ENCODE measurements at regions not wholly inside any gene's neighbourhood (a gene's known extent, or its start where the extent isn't known, plus 50 kb on each side); places are given as distances from the start of the nearest gene placed in this dataset.

GRCh38 chr1:190667914-190668313 is 190.2 kb upstream of the BRINP3 start:
- ATAC-seq: no peak
- TF ChIP-seq CSRNP3 (CRISPR knock-in tag; IDR thresholded peaks at IDR 0.05): no peak
- no peak for TF ChIP-seq TOX (CRISPR knock-in tag; IDR thresholded peaks at IDR 0.05; ENCODE audit: borderline replicate concordance)
- no peak for TF ChIP-seq GLIS3 (CRISPR knock-in tag; IDR thresholded peaks at IDR 0.05)
- TF ChIP-seq RARB (CRISPR knock-in tag; IDR thresholded peaks at IDR 0.05): no peak
- TF ChIP-seq, protein P1, sequence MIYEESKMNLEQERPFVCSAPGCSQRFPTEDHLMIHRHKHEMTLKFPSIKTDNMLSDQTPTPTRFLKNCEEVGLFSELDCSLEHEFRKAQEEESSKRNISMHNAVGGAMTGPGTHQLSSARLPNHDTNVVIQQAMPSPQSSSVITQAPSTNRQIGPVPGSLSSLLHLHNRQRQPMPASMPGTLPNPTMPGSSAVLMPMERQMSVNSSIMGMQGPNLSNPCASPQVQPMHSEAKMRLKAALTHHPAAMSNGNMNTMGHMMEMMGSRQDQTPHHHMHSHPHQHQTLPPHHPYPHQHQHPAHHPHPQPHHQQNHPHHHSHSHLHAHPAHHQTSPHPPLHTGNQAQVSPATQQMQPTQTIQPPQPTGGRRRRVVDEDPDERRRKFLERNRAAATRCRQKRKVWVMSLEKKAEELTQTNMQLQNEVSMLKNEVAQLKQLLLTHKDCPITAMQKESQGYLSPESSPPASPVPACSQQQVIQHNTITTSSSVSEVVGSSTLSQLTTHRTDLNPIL (CRISPR knock-in tag; IDR thresholded peaks at IDR 0.05; ENCODE audit: low read depth): no peak
- no peak for TF ChIP-seq TCF4 (CRISPR knock-in tag; IDR thresholded peaks at IDR 0.05; ENCODE audit: borderline replicate concordance)
- TF ChIP-seq ISL1 (CRISPR knock-in tag; IDR thresholded peaks at IDR 0.05): no peak
- no peak for TF ChIP-seq ZNF70 (CRISPR knock-in tag; IDR thresholded peaks at IDR 0.05)
- no peak for TF ChIP-seq BACH2 (CRISPR knock-in tag; IDR thresholded peaks at IDR 0.05; ENCODE audit: borderline replicate concordance)
- TF ChIP-seq ZNF8 (CRISPR knock-in tag; IDR thresholded peaks at IDR 0.05): no peak
- no peak for TF ChIP-seq PATZ1 (CRISPR knock-in tag; IDR thresholded peaks at IDR 0.05; ENCODE audit: borderline replicate concordance)
- no peak for TF ChIP-seq ZC3H10 (CRISPR knock-in tag; IDR thresholded peaks at IDR 0.05)
- TF ChIP-seq OSR1 (CRISPR knock-in tag; IDR thresholded peaks at IDR 0.05): no peak
- no peak for TF ChIP-seq ARNTL (CRISPR knock-in tag; IDR thresholded peaks at IDR 0.05; ENCODE audit: borderline replicate concordance, low read depth)
- TF ChIP-seq CSDC2 (CRISPR knock-in tag; IDR thresholded peaks at IDR 0.05): no peak
- TF ChIP-seq ZNF565 (CRISPR knock-in tag; conservative IDR thresholded peaks at IDR 0.05; ENCODE audit: low read depth): no peak
- no peak for TF ChIP-seq ZFP30 (CRISPR knock-in tag; IDR thresholded peaks at IDR 0.05)
- no peak for TF ChIP-seq PPARA (CRISPR knock-in tag; IDR thresholded peaks at IDR 0.05; ENCODE audit: borderline replicate concordance)

DNA sequence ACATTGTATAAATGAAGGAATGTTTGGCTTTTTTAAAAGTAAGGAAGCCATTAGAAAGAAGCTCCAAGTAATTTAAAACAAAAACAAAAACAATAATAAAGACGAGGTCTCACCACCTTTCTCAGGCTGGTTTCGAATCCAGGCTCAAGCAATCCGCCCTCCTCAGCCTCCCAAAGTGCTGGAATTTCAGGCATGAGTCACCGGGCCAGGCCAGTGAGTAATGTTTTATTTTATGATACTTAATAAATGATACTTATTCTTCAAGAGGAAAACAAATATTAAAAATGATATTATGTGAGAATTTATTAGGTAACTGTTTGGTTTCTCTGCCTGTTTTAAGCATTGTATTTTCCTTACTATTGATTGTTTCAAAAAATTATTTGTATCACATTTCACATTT is 201.4 kb upstream of the BRINP3 start:
- TF ChIP-seq RARB (CRISPR knock-in tag; IDR thresholded peaks at IDR 0.05): no peak
- ATAC-seq: peak; percentile 93

DNA sequence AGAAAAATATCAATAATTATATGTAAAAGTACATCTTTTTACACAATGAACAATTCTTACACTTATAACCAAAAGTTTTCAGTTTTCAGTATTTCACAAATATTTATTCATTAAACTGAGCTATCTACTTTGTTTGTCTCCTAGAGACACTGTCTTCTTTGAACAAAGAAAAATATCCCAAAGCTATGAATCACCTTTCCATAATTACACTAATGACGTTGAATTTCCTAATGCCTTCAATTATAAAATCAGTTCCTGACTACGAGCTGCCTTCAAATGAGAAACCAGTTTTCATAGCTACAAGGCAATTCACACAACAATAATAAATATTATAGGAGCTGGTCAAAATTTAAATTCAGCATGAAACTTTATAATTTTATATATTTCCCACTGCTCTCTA is 201.8 kb upstream of the BRINP3 start:
- TF ChIP-seq RARB (CRISPR knock-in tag; IDR thresholded peaks at IDR 0.05) (no peak), ZNF8 (CRISPR knock-in tag; IDR thresholded peaks at IDR 0.05) (no peak), ZC3H10 (CRISPR knock-in tag; IDR thresholded peaks at IDR 0.05) (0 out of 2 replicates have a peak, but pooled peaks have one; percentile 28), PATZ1 (CRISPR knock-in tag; IDR thresholded peaks at IDR 0.05; ENCODE audit: borderline replicate concordance) (no peak)
- peak; percentile 64 for ATAC-seq

DNA sequence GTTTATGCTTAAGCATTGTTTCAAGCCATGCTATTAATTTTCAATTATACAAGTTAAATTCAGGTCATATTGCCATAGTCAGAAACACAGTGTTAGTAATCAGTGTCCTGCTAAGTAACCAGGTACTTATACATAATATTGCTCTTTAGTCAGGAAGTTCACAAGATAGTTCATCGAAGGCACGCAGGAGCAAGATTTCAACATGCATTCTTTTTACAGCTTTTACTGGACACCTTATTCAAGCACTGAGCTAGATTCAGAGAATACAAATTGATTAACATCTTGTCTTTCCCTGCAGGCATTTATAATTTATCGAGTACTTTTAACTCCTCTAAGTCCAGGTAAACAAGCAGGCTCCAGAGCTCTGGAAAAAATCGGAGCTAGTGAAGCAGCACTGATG is 202.3 kb upstream of the BRINP3 start:
- ATAC-seq: 0 out of 3 replicates have a peak, but pooled peaks have one; percentile 35
- TF ChIP-seq ZNF8 (CRISPR knock-in tag; IDR thresholded peaks at IDR 0.05): no peak
- no peak for TF ChIP-seq ZC3H10 (CRISPR knock-in tag; IDR thresholded peaks at IDR 0.05)
- TF ChIP-seq ZNF70 (CRISPR knock-in tag; IDR thresholded peaks at IDR 0.05): no peak
- no peak for TF ChIP-seq OSR1 (CRISPR knock-in tag; IDR thresholded peaks at IDR 0.05)
- TF ChIP-seq SNAI2 (CRISPR knock-in tag; IDR thresholded peaks at IDR 0.05): no peak
- TF ChIP-seq ZNF565 (CRISPR knock-in tag; conservative IDR thresholded peaks at IDR 0.05; ENCODE audit: low read depth): no peak
- TF ChIP-seq ARNTL (CRISPR knock-in tag; IDR thresholded peaks at IDR 0.05; ENCODE audit: borderline replicate concordance, low read depth): no peak
- TF ChIP-seq CSRNP3 (CRISPR knock-in tag; IDR thresholded peaks at IDR 0.05): no peak
- no peak for TF ChIP-seq TSHZ2 (CRISPR knock-in tag; IDR thresholded peaks at IDR 0.05)
- no peak for TF ChIP-seq ISL1 (CRISPR knock-in tag; IDR thresholded peaks at IDR 0.05)
- TF ChIP-seq RARB (CRISPR knock-in tag; IDR thresholded peaks at IDR 0.05): no peak
- no peak for TF ChIP-seq PATZ1 (CRISPR knock-in tag; IDR thresholded peaks at IDR 0.05; ENCODE audit: borderline replicate concordance)
- TF ChIP-seq TCF4 (CRISPR knock-in tag; IDR thresholded peaks at IDR 0.05; ENCODE audit: borderline replicate concordance): no peak

All from SK-N-SH treated with all-trans-retinoic acid at 6 μM for 48 hours (cell line).